ENCODE measurements at regions not wholly inside any gene's neighbourhood (a gene's known extent, or its start where the extent isn't known, plus 50 kb on each side); places are given as distances from the start of the nearest gene placed in this dataset.

DNA sequence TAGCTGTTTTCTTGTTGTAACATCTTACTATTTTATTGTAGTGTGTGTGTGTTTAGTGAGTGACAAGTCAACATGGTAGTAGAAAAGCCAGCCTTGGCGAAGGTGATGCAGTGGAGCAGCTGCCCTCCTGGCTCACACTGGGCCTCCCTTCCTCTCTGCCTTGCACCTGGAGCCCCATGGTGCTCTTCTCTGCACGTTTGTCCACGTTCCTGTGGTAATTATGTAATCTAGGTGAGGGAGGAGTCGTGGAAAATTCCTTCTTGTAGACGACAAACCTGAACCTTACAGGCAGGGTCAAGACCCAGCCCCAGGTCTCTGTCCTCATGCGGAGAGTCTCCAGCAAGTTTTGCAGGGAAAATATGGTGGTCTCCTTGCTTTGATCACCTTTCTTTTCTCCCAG is 348.3 kb upstream of the MKI67 start:
- Histone ChIP-seq H3K27me3 (no peaks in the 10 kb centered on the region), H3K9me3 (peaks cover 0 to 21% (median 0%) of the 10 kb centered on the region in 3 donors), H3K4me1 (no peaks in the 10 kb centered on the region), H3K4me3 (no peak overlapping the region), H3K27ac (no peak overlapping the region), H3K36me3 (no peaks in the 10 kb centered on the region)
- no peak for DNase-seq
- intact Hi-C loops (cut with DNase I), result no loop called here
- 42 to 71% methylated on average over 6 of the region's 6 CpGs for WGBS, 2 donors
- TF ChIP-seq POLR2A (IDR thresholded peaks at IDR 0.05), result no peak
- TF ChIP-seq, protein P1, sequence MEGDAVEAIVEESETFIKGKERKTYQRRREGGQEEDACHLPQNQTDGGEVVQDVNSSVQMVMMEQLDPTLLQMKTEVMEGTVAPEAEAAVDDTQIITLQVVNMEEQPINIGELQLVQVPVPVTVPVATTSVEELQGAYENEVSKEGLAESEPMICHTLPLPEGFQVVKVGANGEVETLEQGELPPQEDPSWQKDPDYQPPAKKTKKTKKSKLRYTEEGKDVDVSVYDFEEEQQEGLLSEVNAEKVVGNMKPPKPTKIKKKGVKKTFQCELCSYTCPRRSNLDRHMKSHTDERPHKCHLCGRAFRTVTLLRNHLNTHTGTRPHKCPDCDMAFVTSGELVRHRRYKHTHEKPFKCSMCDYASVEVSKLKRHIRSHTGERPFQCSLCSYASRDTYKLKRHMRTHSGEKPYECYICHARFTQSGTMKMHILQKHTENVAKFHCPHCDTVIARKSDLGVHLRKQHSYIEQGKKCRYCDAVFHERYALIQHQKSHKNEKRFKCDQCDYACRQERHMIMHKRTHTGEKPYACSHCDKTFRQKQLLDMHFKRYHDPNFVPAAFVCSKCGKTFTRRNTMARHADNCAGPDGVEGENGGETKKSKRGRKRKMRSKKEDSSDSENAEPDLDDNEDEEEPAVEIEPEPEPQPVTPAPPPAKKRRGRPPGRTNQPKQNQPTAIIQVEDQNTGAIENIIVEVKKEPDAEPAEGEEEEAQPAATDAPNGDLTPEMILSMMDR (IDR thresholded peaks at IDR 0.05), result no peak

DNA sequence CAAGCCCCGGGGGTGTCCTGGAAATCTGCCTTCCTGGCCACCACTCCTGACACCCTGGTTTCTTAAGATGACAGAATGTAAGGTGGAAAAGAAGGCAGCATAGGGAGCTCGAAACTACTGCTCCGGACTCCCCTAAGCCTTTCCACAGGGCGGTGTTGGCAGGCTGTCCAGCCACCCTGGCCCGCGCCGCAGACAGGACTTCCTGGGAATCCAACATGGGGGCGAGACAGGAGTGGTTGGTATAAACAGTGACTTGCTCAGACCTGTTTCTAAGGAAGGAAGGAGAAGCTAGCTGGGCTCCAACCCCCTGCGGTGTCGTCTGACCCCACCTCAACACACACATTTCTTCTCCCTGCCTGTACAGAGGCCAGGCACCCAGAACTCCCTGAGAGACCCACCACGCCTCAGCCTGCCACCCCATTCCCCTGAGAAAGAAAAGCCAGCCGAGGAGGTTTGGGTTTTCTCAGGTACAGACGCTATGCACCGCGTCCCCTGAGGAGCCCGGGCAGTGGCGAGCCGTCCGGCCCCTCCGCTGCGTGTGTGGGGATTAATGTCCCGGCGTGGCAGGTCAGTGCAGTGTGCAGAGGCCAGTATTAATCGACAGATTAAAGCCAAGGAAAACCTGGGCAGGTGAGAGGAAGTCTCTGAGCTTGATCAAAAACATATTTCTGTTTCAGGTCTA is 349.6 kb upstream of the MKI67 start:
- Histone ChIP-seq H3K27me3 (no peaks in the 10 kb centered on the region), H3K9me3 (peaks cover 0 to 12% (median 0%) of the 10 kb centered on the region in 3 donors), H3K36me3 (no peaks in the 10 kb centered on the region), H3K4me3 (no peak overlapping the region), H3K27ac (no peak overlapping the region), H3K4me1 (no peaks in the 10 kb centered on the region)
- intact Hi-C loops (cut with DNase I), result no loop called here
- WGBS, 2 donors, result 60 to 79% methylated on average over 7 of the region's 24 CpGs
- DNase-seq, result no peak
- no peak for TF ChIP-seq POLR2A (IDR thresholded peaks at IDR 0.05)
- TF ChIP-seq, protein P1 (IDR thresholded peaks at IDR 0.05), result no peak

DNA sequence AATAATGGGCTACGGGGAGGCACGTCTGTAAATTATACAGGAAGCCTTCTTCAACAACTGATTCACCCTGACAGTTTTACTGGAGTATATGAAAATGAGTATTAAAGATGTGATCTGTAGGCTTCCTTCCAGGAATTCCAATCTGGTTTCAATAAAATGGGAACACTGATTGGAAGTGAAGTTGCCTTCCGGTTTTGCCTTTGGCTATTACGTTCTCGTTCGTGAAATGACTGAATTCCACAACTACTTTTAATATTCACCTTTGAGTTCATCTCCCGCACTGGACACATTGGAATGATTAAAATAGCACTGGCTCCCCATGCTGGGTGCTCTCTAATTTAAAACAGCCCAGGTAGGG is 350.1 kb upstream of the MKI67 start:
- Histone ChIP-seq H3K27ac (no peak overlapping the region), H3K27me3 (no peaks in the 10 kb centered on the region), H3K36me3 (no peaks in the 10 kb centered on the region), H3K4me1 (no peaks in the 10 kb centered on the region), H3K9me3 (peaks cover 0 to 6% (median 0%) of the 10 kb centered on the region in 3 donors), H3K4me3 (no peak overlapping the region)
- no peak for DNase-seq
- WGBS, 2 donors, result 81 to 85% methylated on average over 7 of the region's 7 CpGs
- TF ChIP-seq POLR2A (IDR thresholded peaks at IDR 0.05), result no peak
- TF ChIP-seq, protein P1 (IDR thresholded peaks at IDR 0.05), result no peak
- intact Hi-C loops (cut with DNase I), result no loop called here

DNA sequence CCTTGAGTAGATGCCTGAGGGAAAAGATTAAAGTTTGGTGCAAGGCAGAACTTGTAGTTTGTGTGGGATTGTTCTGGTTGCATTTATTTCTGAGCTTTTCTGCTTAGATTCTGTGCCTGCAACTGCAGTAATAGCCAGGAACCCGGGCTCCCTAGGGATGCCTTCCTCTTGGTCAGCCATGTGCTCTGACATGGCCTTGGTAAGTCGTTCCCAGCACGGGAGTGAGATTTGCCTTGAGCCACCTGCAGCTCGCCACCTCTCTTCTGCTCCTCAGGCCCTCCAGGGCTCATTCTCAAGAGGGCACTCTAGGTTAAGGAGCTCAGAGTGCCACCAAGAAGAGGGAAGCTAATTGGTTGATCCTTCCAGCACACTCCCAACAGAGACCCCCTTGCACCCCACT is 350.6 kb upstream of the MKI67 start:
- DNase-seq, result no peak
- intact Hi-C loops (cut with DNase I), result no loop called here
- 38 to 42% methylated on average over 3 to 4 of the region's 4 CpGs for WGBS, 2 donors

DNA sequence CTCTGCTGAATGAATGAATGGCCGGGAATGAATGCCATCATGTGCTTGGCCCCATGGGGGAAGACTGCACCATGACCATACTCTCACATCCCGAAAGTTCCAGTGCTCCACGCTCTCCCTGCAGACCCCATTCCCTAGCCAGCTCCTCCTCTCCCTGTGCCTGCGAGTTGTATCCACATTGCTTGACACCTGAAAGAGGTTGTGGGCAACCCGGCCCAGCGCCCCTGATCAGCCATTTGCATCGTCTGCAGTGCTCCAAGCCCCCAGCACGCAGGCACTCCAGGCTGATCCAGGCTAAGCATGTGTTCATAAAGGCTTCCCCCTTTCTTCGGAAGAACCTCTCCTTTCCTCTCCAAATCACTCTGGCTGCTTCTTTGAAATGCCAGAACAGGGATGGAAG is 354.4 kb upstream of the MKI67 start:
- no peaks in the 10 kb centered on the region for H3K36me3 ChIP-seq
- 55 to 74% methylated on average over 8 to 9 of the region's 9 CpGs for WGBS, 2 donors
- intact Hi-C loops (cut with DNase I), result no loop called here
- DNase-seq, result no peak
- no peaks in the 10 kb centered on the region for H3K9me3 ChIP-seq
- H3K27me3 ChIP-seq, result no peaks in the 10 kb centered on the region
- no peak for TF ChIP-seq POLR2A (IDR thresholded peaks at IDR 0.05)
- TF ChIP-seq, protein P1 (IDR thresholded peaks at IDR 0.05), result no peak
- no peak overlapping the region for H3K27ac ChIP-seq
- no peaks in the 10 kb centered on the region for H3K4me1 ChIP-seq
- H3K4me3 ChIP-seq, result no peak overlapping the region

More for the DNA sequence above, 350.6 kb upstream of the MKI67 start:
- no peak overlapping the region for H3K4me3 ChIP-seq
- H3K4me1 ChIP-seq, result no peaks in the 10 kb centered on the region
- no peaks in the 10 kb centered on the region for H3K27me3 ChIP-seq
- no peak overlapping the region for H3K27ac ChIP-seq
- no peaks in the 10 kb centered on the region for H3K36me3 ChIP-seq
- no peak for TF ChIP-seq POLR2A (IDR thresholded peaks at IDR 0.05)
- TF ChIP-seq, protein P1 (IDR thresholded peaks at IDR 0.05), result no peak
- peaks cover 0 to 4% (median 0%) of the 10 kb centered on the region in 3 donors for H3K9me3 ChIP-seq
